ENCODE measurements at regions not wholly inside any gene's neighbourhood (a gene's known extent, or its start where the extent isn't known, plus 50 kb on each side); places are given as distances from the start of the nearest gene placed in this dataset.

- FAIRE-seq: no peak
Observed at GRCh38 chr21:29406385-29406784, 107.7 kb downstream of the BACH1 start.

More at GRCh38 chr21:29406385-29406784, 107.7 kb downstream of the BACH1 start:
- no peaks in the 10 kb centered on the region for H3K79me1 ChIP-seq (ENCODE audit: low read depth, low read length)
- H3K27ac ChIP-seq (ENCODE audit: low read depth, low read length): no peak overlapping the region
- H3K18ac ChIP-seq (ENCODE audit: extremely low read depth, low read length): no peak overlapping the region
- no peak overlapping the region for H2BK120ac ChIP-seq (replicated peaks; ENCODE audit: low read depth, low read length)
- ChIA-PET CTCF (ENCODE audit: partially characterized antibody) (interaction anchor here (0.6 kb wide), 1 partner anchor 450 kb away, joined by 3 read pairs; no protein-coding TSS in a partner anchor), POLR2A (ENCODE audit: partially characterized antibody) (no interaction called here)
- no peak overlapping the region for H2BK12ac ChIP-seq (ENCODE audit: low read depth, low read length)
- no peak overlapping the region for H2AFZ ChIP-seq (ENCODE audit: low read length)
- H4K5ac ChIP-seq (ENCODE audit: insufficient read length, low read depth, low read length): no peak overlapping the region
- no peaks in the 10 kb centered on the region for H3K36me3 ChIP-seq (ENCODE audit: control insufficient read depth in 2 of 4, insufficient read depth in 4 of 4, low read length in 3 of 4)
- no peaks in the 10 kb centered on the region for H3K27me3 ChIP-seq (replicated peaks in 1 of 4; ENCODE audit: control insufficient read depth in 3 of 4, extremely low read depth in 1 of 4, insufficient read depth in 3 of 4, low read length in 3 of 4)
- no peak overlapping the region for H3K9ac ChIP-seq (replicated peaks in 1 of 4; ENCODE audit: extremely low read depth in 1 of 4, low read depth in 3 of 4, low read length in 3 of 4)
- no peak for DNase-seq (ENCODE audit: low read depth in 1 of 2, low spot score in 2 of 2)
- no peak overlapping the region for H2BK5ac ChIP-seq (ENCODE audit: low read depth, low read length)
- H2BK15ac ChIP-seq (ENCODE audit: low read length): no peak overlapping the region
- H3K4ac ChIP-seq (replicated peaks; ENCODE audit: insufficient read length, low read depth, low read length): no peak overlapping the region
- TF ChIP-seq JUND (IDR thresholded peaks at IDR 0.05; ENCODE audit: low read length): no peak
- no peaks in the 10 kb centered on the region for H4K20me1 ChIP-seq (replicated peaks in 1 of 2; ENCODE audit: control insufficient read depth in 1 of 2, insufficient read depth in 2 of 2, low read length in 2 of 2)
- no peak overlapping the region for H4K8ac ChIP-seq (ENCODE audit: extremely low read depth, insufficient read depth, low read length)
- no peaks in the 10 kb centered on the region for H3K23me2 ChIP-seq (ENCODE audit: low read depth, low read length)
- H3K4me2 ChIP-seq (ENCODE audit: insufficient read depth in 1 of 2, low read depth in 2 of 2, low read length in 2 of 2): no peak overlapping the region
- H2AK5ac ChIP-seq (ENCODE audit: low read depth, low read length): no peak overlapping the region
- no peak overlapping the region for H2BK20ac ChIP-seq (ENCODE audit: low read length)
- no peak overlapping the region for H3K14ac ChIP-seq (ENCODE audit: insufficient read length)
- no peaks in the 10 kb centered on the region; a peak in 1 of 4 replicates for H3K9me3 ChIP-seq (ENCODE audit: insufficient read depth in 2 of 2, low read depth in 1 of 2, low read length in 1 of 2)
- no peak overlapping the region for H4K91ac ChIP-seq (replicated peaks; ENCODE audit: insufficient read length, low read length)
- no peaks in the 10 kb centered on the region for H3K79me2 ChIP-seq (ENCODE audit: control insufficient read depth in 1 of 2, insufficient read depth in 2 of 2, low read length in 2 of 2)
- H3K23ac ChIP-seq (ENCODE audit: insufficient read length): no peak overlapping the region
- no peak overlapping the region for H3K4me3 ChIP-seq (ENCODE audit: extremely low read depth in 1 of 4, insufficient read depth in 2 of 4, low read depth in 3 of 4, low read length in 4 of 4)
- peaks cover 0 to 7% (median 2%) of the 10 kb centered on the region in 4 experiments; a peak in 2 of 7 replicates for H3K4me1 ChIP-seq (replicated peaks in 1 of 4; ENCODE audit: control insufficient read depth in 3 of 4, insufficient read depth in 4 of 4, low read length in 3 of 4)
- no peak overlapping the region for H3K56ac ChIP-seq (replicated peaks; ENCODE audit: insufficient read length, low read depth, low read length)

Measured in H1 (cell line).